MM.1S (cell line): ENCODE measurements at regions not wholly inside any gene's neighbourhood (a gene's known extent, or its start where the extent isn't known, plus 50 kb on each side); places are given as distances from the start of the nearest gene placed in this dataset.

ENCODE experiments used
- EZH2 ChIP-seq: fragments of 300-600 bp; sonication (generic); optimal IDR thresholded peaks from 2 replicates; pipeline ENCODE3; 2017; ENCODE audit warnings: low read depth, mild to moderate bottlenecking, antibody characterized with exemption, low read length, mixed read lengths
- EZH2phosphoT487 ChIP-seq: fragments of 300-600 bp; sonication (generic); IDR thresholded peaks from 2 replicates; pipeline ENCODE4 v1.6.1; 2018; ENCODE audit warnings: antibody characterized with exemption, low read length
- TF ChIP-seq, protein P1 (sequence below): fragments of 300-600 bp; sonication (generic); IDR thresholded peaks from 2 replicates; pipeline ENCODE4 v1.5.1; 2016; ENCODE audit warnings: antibody characterized with exemption, low read length, mixed read lengths

DNA sequence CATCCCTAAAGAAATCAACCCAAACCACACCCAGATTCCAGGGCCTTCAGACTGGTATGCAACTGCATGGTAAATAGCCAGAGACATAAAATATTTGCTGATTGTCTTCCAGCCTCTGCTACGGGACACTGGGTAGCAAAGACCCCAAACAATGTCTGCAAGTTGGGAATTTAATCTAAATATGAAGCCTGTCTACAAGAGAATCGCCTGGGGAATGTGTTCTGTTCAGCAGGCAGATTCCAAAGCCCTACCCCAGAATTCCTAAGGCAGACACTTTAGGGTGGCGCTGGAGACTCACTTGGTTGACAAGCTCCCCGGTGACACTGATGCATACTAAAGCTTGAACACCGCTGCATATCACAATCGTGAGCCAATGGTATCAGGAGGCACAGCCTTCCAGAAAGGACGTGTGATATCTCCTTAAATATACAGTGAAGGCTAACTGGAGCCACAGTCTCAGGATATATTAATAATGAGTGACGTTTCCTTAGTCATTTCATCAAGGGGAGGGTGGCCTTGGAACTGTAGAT is 684.1 kb downstream of the NTRK3 start:
- TF ChIP-seq, protein P1, sequence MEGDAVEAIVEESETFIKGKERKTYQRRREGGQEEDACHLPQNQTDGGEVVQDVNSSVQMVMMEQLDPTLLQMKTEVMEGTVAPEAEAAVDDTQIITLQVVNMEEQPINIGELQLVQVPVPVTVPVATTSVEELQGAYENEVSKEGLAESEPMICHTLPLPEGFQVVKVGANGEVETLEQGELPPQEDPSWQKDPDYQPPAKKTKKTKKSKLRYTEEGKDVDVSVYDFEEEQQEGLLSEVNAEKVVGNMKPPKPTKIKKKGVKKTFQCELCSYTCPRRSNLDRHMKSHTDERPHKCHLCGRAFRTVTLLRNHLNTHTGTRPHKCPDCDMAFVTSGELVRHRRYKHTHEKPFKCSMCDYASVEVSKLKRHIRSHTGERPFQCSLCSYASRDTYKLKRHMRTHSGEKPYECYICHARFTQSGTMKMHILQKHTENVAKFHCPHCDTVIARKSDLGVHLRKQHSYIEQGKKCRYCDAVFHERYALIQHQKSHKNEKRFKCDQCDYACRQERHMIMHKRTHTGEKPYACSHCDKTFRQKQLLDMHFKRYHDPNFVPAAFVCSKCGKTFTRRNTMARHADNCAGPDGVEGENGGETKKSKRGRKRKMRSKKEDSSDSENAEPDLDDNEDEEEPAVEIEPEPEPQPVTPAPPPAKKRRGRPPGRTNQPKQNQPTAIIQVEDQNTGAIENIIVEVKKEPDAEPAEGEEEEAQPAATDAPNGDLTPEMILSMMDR, result no peak
- TF ChIP-seq EZH2 (no peak), EZH2phosphoT487 (no peak)
